ENCODE measurements at regions not wholly inside any gene's neighbourhood (a gene's known extent, or its start where the extent isn't known, plus 50 kb on each side); places are given as distances from the start of the nearest gene placed in this dataset.

GRCh38 chr19:31002518-31003244, 346.6 kb downstream of the TSHZ3 start:
- Histone ChIP-seq H3K27ac (no peak overlapping the region), H3K4me3 (no peak overlapping the region), H3K4me1 (no peaks in the 10 kb centered on the region), H3K9me3 (0 out of 3 replicates have a peak, but pooled peaks cover 3% of the 10 kb centered on the region), H3K4me2 (no peak overlapping the region)
- ATAC-seq, result no peak; a peak in 1 of 6 replicates
- ChIA-PET POLR2A (no interaction called here), CTCF (interaction anchor here (0.6 kb wide), 1 partner anchor 1602 kb away, joined by 3 read pairs; no protein-coding TSS in a partner anchor)
- DNase-seq (ENCODE audit: low read depth in 1 of 2, low spot score in 1 of 2), result no peak
- TF ChIP-seq ZFP36 (IDR thresholded peaks at IDR 0.05; ENCODE audit: borderline replicate concordance, partially characterized antibody) (no peak), PHF8 (IDR thresholded peaks at IDR 0.05; ENCODE audit: borderline replicate concordance, low read depth) (no peak), BCL3 (IDR thresholded peaks at IDR 0.05) (no peak), REST (IDR thresholded peaks at IDR 0.05) (no peak), RAD21 (conservative IDR thresholded peaks at IDR 0.05 in 1 of 2, IDR thresholded peaks at IDR 0.05 in 1 of 2) (peak; percentile 24 to 27; a peak in 1 of 5 replicates)
- WGBS (ENCODE audit: missing lambda C conversion rate), result 28% methylated on average over 12 of the region's 12 CpGs
- FAIRE-seq, result no peak

- ChIA-PET CTCF (interaction anchor here (0.6 to 0.7 kb wide), 2 partner anchors 10 to 1603 kb away, joined by 3 read pairs; no protein-coding TSS in a partner anchor), POLR2A (no interaction called here)
- Histone ChIP-seq H3K27ac (no peak overlapping the region), H3K4me3 (no peak overlapping the region), H3K4me2 (no peak overlapping the region), H3K9me3 (0 out of 3 replicates have a peak, but pooled peaks cover 3% of the 10 kb centered on the region), H3K4me1 (no peaks in the 10 kb centered on the region)
- FAIRE-seq (no peak), DNase-seq (ENCODE audit: low read depth in 1 of 2, low spot score in 1 of 2) (no peak), ATAC-seq (no peak)
- WGBS (ENCODE audit: missing lambda C conversion rate), result 31% methylated on average over 11 of the region's 11 CpGs
- TF ChIP-seq MYC (IDR thresholded peaks at IDR 0.05; ENCODE audit: borderline replicate concordance, low read length) (no peak), FOXS1 (CRISPR knock-in tag; IDR thresholded peaks at IDR 0.05) (no peak), KDM1A (IDR thresholded peaks at IDR 0.05; ENCODE audit: low read depth) (no peak), HOXA7 (CRISPR knock-in tag; IDR thresholded peaks at IDR 0.05) (no peak)
- TF ChIP-seq, protein P1, sequence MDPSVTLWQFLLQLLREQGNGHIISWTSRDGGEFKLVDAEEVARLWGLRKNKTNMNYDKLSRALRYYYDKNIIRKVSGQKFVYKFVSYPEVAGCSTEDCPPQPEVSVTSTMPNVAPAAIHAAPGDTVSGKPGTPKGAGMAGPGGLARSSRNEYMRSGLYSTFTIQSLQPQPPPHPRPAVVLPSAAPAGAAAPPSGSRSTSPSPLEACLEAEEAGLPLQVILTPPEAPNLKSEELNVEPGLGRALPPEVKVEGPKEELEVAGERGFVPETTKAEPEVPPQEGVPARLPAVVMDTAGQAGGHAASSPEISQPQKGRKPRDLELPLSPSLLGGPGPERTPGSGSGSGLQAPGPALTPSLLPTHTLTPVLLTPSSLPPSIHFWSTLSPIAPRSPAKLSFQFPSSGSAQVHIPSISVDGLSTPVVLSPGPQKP (IDR thresholded peaks at IDR 0.05; ENCODE audit: low read depth, low read length), result no peak
Observed at GRCh38 chr19:31001991-31002390, 347.2 kb downstream of the TSHZ3 start.

- ATAC-seq, result no peak
- Histone ChIP-seq H3K4me1 (no peaks in the 10 kb centered on the region), H3K27ac (no peak overlapping the region), H3K9me3 (no peaks in the 10 kb centered on the region), H3K4me2 (no peak overlapping the region), H3K4me3 (no peak overlapping the region)
- POLR2A ChIA-PET, result no interaction called here
- 5% methylated on average over 2 of the region's 2 CpGs for WGBS (ENCODE audit: missing lambda C conversion rate)
- no peak for FAIRE-seq
- no peak for DNase-seq (ENCODE audit: low read depth in 1 of 2, low spot score in 1 of 2)
- TF ChIP-seq FOSL2 (IDR thresholded peaks at IDR 0.05), result no peak
- TF ChIP-seq FOSL2 (CRISPR knock-in tag; IDR thresholded peaks at IDR 0.05), result no peak
- peak; percentile 65 for TF ChIP-seq ZFP36 (IDR thresholded peaks at IDR 0.05; ENCODE audit: borderline replicate concordance, partially characterized antibody)
- CTCF ChIA-PET, result no interaction called here
Observed at GRCh38 chr19:31000913-31001312, 348.3 kb downstream of the TSHZ3 start.
